ENCODE measurements at regions not wholly inside any gene's neighbourhood (a gene's known extent, or its start where the extent isn't known, plus 50 kb on each side); places are given as distances from the start of the nearest gene placed in this dataset.
A peak's percentile ranks its signal among the peaks of the same experiment; 100 is the strongest.
"Not testable (repeated sequence)": the region's sequence is repeated elsewhere in the genome, so short reads cannot be mapped to it uniquely, and the experiment has no call there.

GRCh38 chr1:68677684-68678351 lies 180.9 kb upstream of the DEPDC1 start:
- DNase-seq: no peak

- no peak for DNase-seq
Observed at GRCh38 chr1:68696221-68696620, 199.3 kb upstream of the DEPDC1 start.

- no peak for DNase-seq
Observed at GRCh38 chr1:68703921-68704354, 207.1 kb upstream of the DEPDC1 start.

GRCh38 chr1:68704800-68705443 lies 208.0 kb upstream of the DEPDC1 start:
- no peak for DNase-seq

- DNase-seq: no peak
Observed at GRCh38 chr1:68705466-68705865, 208.6 kb upstream of the DEPDC1 start.

GRCh38 chr1:68706639-68707317 lies 209.9 kb upstream of the DEPDC1 start:
- DNase-seq: no peak

- DNase-seq: no peak
Observed at GRCh38 chr1:68717330-68717729, 220.4 kb upstream of the DEPDC1 start.

GRCh38 chr1:68720476-68720875 lies 223.6 kb upstream of the DEPDC1 start:
- no peak for DNase-seq

GRCh38 chr1:68723791-68724190 lies 226.9 kb upstream of the DEPDC1 start:
- no peak for DNase-seq

GRCh38 chr1:68725001-68725752 lies 228.3 kb upstream of the DEPDC1 start:
- DNase-seq: no peak

GRCh38 chr1:68739486-68739885 lies 242.6 kb upstream of the DEPDC1 start:
- DNase-seq: not testable (repeated sequence)

- DNase-seq: no peak
Observed at GRCh38 chr1:68745011-68745410, 248.1 kb upstream of the DEPDC1 start.

GRCh38 chr1:68745451-68745850 lies 248.6 kb upstream of the DEPDC1 start:
- DNase-seq: no peak

- no peak for DNase-seq
Observed at GRCh38 chr1:68746378-68746777, 249.5 kb upstream of the DEPDC1 start.

- DNase-seq: peak; percentile 11
Observed at GRCh38 chr1:68751723-68752122, 254.8 kb upstream of the DEPDC1 start.

- no peak for DNase-seq
Observed at GRCh38 chr1:68758666-68759209, 261.9 kb upstream of the DEPDC1 start.

GRCh38 chr1:68767941-68768340 lies 271.1 kb upstream of the DEPDC1 start:
- no peak for DNase-seq

GRCh38 chr1:68770817-68771216 lies 273.9 kb upstream of the DEPDC1 start:
- no peak for DNase-seq

GRCh38 chr1:68777851-68778250 lies 281.0 kb upstream of the DEPDC1 start:
- peak; percentile 75 for DNase-seq

GRCh38 chr1:68779841-68780240 lies 283.0 kb upstream of the DEPDC1 start:
- not testable (repeated sequence) for DNase-seq

GRCh38 chr1:68780919-68781318 lies 284.0 kb upstream of the DEPDC1 start:
- peak; percentile 3 for DNase-seq

GRCh38 chr1:68782890-68783289 lies 286.0 kb upstream of the DEPDC1 start:
- peak; percentile 19 for DNase-seq

GRCh38 chr1:68785328-68785727 lies 288.4 kb upstream of the DEPDC1 start:
- DNase-seq: no peak
